ENCODE measurements at regions not wholly inside any gene's neighbourhood (a gene's known extent, or its start where the extent isn't known, plus 50 kb on each side); places are given as distances from the start of the nearest gene placed in this dataset.
A peak's percentile ranks its signal among the peaks of the same experiment; 100 is the strongest.

DNA sequence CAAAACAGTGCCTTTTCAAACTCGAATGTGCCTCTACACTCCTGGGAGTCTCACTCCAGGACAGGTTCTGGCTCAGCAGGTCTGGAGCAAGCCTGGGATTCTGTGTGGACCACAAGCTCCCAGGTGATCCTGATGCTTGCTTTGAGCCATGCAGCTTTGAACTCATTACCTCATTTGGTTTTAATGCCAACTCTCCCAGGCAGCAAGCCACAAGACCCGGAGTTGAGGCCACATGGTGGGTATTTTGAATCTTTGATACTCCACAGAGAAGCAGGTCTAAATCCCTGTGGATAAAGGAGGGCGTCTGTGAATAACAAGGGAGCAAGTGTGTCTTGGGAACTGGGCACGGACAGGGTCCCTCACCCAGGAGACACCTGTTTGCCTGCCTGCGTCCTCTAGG is 205.4 kb upstream of the CST7 start:
- H3K9me3 Mint-ChIP-seq: no peaks in the 10 kb centered on the region
- H3K27ac Mint-ChIP-seq (ENCODE audit: unreplicated experiment): no peak overlapping the region
- TF ChIP-seq, protein P1, sequence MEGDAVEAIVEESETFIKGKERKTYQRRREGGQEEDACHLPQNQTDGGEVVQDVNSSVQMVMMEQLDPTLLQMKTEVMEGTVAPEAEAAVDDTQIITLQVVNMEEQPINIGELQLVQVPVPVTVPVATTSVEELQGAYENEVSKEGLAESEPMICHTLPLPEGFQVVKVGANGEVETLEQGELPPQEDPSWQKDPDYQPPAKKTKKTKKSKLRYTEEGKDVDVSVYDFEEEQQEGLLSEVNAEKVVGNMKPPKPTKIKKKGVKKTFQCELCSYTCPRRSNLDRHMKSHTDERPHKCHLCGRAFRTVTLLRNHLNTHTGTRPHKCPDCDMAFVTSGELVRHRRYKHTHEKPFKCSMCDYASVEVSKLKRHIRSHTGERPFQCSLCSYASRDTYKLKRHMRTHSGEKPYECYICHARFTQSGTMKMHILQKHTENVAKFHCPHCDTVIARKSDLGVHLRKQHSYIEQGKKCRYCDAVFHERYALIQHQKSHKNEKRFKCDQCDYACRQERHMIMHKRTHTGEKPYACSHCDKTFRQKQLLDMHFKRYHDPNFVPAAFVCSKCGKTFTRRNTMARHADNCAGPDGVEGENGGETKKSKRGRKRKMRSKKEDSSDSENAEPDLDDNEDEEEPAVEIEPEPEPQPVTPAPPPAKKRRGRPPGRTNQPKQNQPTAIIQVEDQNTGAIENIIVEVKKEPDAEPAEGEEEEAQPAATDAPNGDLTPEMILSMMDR (conservative IDR thresholded peaks at IDR 0.05): no peak
- H3K4me1 Mint-ChIP-seq: no peaks in the 10 kb centered on the region
- no peak overlapping the region for H3K4me3 Mint-ChIP-seq
- H3K27me3 Mint-ChIP-seq (ENCODE audit: low read depth): peaks cover 13% of the 10 kb centered on the region
- no peaks in the 10 kb centered on the region for H3K36me3 Mint-ChIP-seq (ENCODE audit: low read depth)
- no peak for DNase-seq (ENCODE audit: low read depth, low spot score)

- H3K9me3 Mint-ChIP-seq: no peaks in the 10 kb centered on the region
- no peaks in the 10 kb centered on the region for H3K36me3 Mint-ChIP-seq (ENCODE audit: low read depth)
- no peak overlapping the region for H3K4me3 Mint-ChIP-seq
- no peaks in the 10 kb centered on the region for H3K4me1 Mint-ChIP-seq
- no peak overlapping the region for H3K27ac Mint-ChIP-seq (ENCODE audit: unreplicated experiment)
- peaks cover 16% of the 10 kb centered on the region for H3K27me3 Mint-ChIP-seq (ENCODE audit: low read depth)
- DNase-seq (ENCODE audit: low read depth, low spot score): no peak
- TF ChIP-seq, protein P1 (conservative IDR thresholded peaks at IDR 0.05): no peak
Observed at GRCh38 chr20:24744747-24745146, 204.3 kb upstream of the CST7 start.

GRCh38 chr20:24745206-24745605 is 203.9 kb upstream of the CST7 start:
- TF ChIP-seq, protein P1 (conservative IDR thresholded peaks at IDR 0.05): no peak
- no peak overlapping the region for H3K27ac Mint-ChIP-seq (ENCODE audit: unreplicated experiment)
- no peak for DNase-seq (ENCODE audit: low read depth, low spot score)
- H3K9me3 Mint-ChIP-seq: no peaks in the 10 kb centered on the region
- H3K27me3 Mint-ChIP-seq (ENCODE audit: low read depth): peaks cover 19% of the 10 kb centered on the region
- no peak overlapping the region for H3K4me3 Mint-ChIP-seq
- no peaks in the 10 kb centered on the region for H3K4me1 Mint-ChIP-seq
- no peaks in the 10 kb centered on the region for H3K36me3 Mint-ChIP-seq (ENCODE audit: low read depth)

DNA sequence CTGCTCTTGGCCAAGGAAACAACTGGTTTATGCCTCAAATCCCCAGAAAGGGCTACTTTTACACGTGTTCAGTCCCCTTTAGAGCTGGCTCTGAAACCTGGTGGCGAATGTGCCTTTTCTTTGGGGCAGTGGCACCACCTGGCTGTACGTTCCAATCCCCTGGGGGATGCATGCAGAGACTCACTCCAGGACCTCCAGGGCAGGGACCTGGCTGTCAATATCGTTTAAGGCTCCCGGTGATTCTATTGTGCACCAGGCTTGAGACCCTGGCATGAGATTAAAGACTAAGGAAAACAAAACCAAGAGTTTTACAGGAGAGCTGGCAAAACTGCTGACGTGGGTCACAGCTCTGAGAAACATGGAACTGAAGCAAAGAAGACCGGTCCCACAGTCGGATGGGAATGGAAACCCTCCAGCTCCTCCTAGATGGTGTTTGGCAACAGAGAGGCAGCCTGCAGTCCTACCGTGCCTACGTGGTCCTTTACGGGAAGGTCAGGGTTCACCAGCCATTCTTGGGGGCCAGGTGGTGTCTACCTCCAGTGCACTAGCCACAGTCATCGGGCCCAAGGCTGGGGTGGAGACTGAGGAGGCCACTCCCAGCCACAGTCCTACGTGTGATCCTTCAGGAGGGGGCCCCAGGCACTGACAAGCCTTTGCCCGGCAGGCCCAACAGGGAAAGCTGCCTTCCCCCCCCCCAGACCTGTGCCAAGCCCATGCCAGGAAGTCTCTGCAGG is 203.3 kb upstream of the CST7 start:
- TF ChIP-seq, protein P1 (conservative IDR thresholded peaks at IDR 0.05): no peak
- no peaks in the 10 kb centered on the region for H3K36me3 Mint-ChIP-seq (ENCODE audit: low read depth)
- DNase-seq (ENCODE audit: low read depth, low spot score): no peak
- peak overlapping the region; percentile 19 for H3K27ac Mint-ChIP-seq (ENCODE audit: unreplicated experiment)
- H3K4me3 Mint-ChIP-seq: no peak overlapping the region
- H3K27me3 Mint-ChIP-seq (ENCODE audit: low read depth): peaks cover 21% of the 10 kb centered on the region
- no peaks in the 10 kb centered on the region for H3K9me3 Mint-ChIP-seq
- no peaks in the 10 kb centered on the region for H3K4me1 Mint-ChIP-seq

GRCh38 chr20:24746351-24746685 is 202.8 kb upstream of the CST7 start:
- H3K4me1 Mint-ChIP-seq: no peaks in the 10 kb centered on the region
- no peak overlapping the region for H3K4me3 Mint-ChIP-seq
- H3K27me3 Mint-ChIP-seq (ENCODE audit: low read depth): peaks cover 21% of the 10 kb centered on the region
- H3K9me3 Mint-ChIP-seq: no peaks in the 10 kb centered on the region
- no peak for DNase-seq (ENCODE audit: low read depth, low spot score)
- TF ChIP-seq, protein P1 (conservative IDR thresholded peaks at IDR 0.05): no peak
- no peaks in the 10 kb centered on the region for H3K36me3 Mint-ChIP-seq (ENCODE audit: low read depth)
- H3K27ac Mint-ChIP-seq (ENCODE audit: unreplicated experiment): peak overlapping the region; percentile 19
